Naive B cell (primary cell): ENCODE measurements at regions not wholly inside any gene's neighbourhood (a gene's known extent, or its start where the extent isn't known, plus 50 kb on each side); places are given as distances from the start of the nearest gene placed in this dataset.
"Not testable (repeated sequence)": the region's sequence is repeated elsewhere in the genome, so short reads cannot be mapped to it uniquely, and the experiment has no call there.

Source experiments
- ATAC-seq, 2 donors: fragments of 150-1000 bp; cut with Tn5 transposase; 2 replicates each; pipeline ENCODE4 v1.10.0; 2021; ENCODE audit warnings: low read depth in 2 of 2, mild to moderate bottlenecking in 2 of 2, moderate library complexity in 2 of 2
- DNase-seq: peaks from one replicate; pipeline ENCODE4 v3.0.0; 2022
- H3K27ac Mint-ChIP-seq, 6 donors: one replicate each; pipeline ENCODE4 v1.8.0; 2020 to 2022; ENCODE audit warnings: mild to moderate bottlenecking in 6 of 6, mixed read lengths in 6 of 6, moderate library complexity in 5 of 6, inconsistent platforms in 2 of 6
- H3K27me3 Mint-ChIP-seq, 3 donors: one replicate each; pipeline ENCODE4 v1.8.0; 2021 to 2022; ENCODE audit warnings: mixed read lengths in 3 of 3, mild to moderate bottlenecking in 1 of 3
- H3K36me3 Mint-ChIP-seq, 2 donors: one replicate each; pipeline ENCODE4 v1.8.0; 2020 to 2022; ENCODE audit warnings: mixed read lengths in 2 of 2, inconsistent platforms in 1 of 2, mild to moderate bottlenecking in 1 of 2
- H3K4me1 Mint-ChIP-seq, 3 donors: one replicate each; pipeline ENCODE4 v1.8.0; 2020 to 2022; ENCODE audit warnings: mixed read lengths in 3 of 3, inconsistent platforms in 1 of 3, mild to moderate bottlenecking in 1 of 3, moderate library complexity in 1 of 3
- H3K4me3 Mint-ChIP-seq, 8 donors: one replicate each; pipeline ENCODE4 v1.8.0; 2020 to 2022; ENCODE audit warnings: mild to moderate bottlenecking in 8 of 8, mixed read lengths in 8 of 8, moderate library complexity in 8 of 8, inconsistent platforms in 2 of 8
- H3K9me3 Mint-ChIP-seq, 7 donors: one replicate each; pipeline ENCODE4 v1.8.0; 2020 to 2022; ENCODE audit warnings: mixed read lengths in 7 of 7, mild to moderate bottlenecking in 5 of 7, inconsistent platforms in 2 of 7, moderate library complexity in 1 of 7

- Mint-ChIP-seq H3K9me3 (peaks cover 5 to 16% (median 10%) of the 10 kb centered on the region in 7 donors), H3K4me1 (peaks cover 0 to 4% (median 0%) of the 10 kb centered on the region in 3 donors), H3K27ac (no peak overlapping the region), H3K4me3 (no peak overlapping the region), H3K36me3 (peaks cover 0 to 7% of the 10 kb centered on the region in 2 donors), H3K27me3 (peaks cover 0 to 8% (median 0%) of the 10 kb centered on the region in 3 donors)
- ATAC-seq (no peak), DNase-seq (no peak)
Observed at GRCh38 chr14:53367644-53368026, 214.5 kb upstream of the DDHD1 start.

GRCh38 chr14:53365486-53366130, 212.5 kb upstream of the DDHD1 start:
- Mint-ChIP-seq H3K4me3 (no peak overlapping the region), H3K27ac (no peak overlapping the region), H3K36me3 (peaks cover 0 to 8% of the 10 kb centered on the region in 2 donors), H3K4me1 (peaks cover 0 to 4% (median 0%) of the 10 kb centered on the region in 3 donors), H3K9me3 (peaks cover 6 to 27% (median 10%) of the 10 kb centered on the region in 7 donors), H3K27me3 (peaks cover 0 to 5% (median 0%) of the 10 kb centered on the region in 3 donors)
- DNase-seq (no peak), ATAC-seq (no peak)

- not testable (repeated sequence) for ATAC-seq, DNase-seq, H3K27me3 Mint-ChIP-seq, H3K4me1 Mint-ChIP-seq, H3K36me3 Mint-ChIP-seq, H3K4me3 Mint-ChIP-seq, H3K27ac Mint-ChIP-seq
- H3K9me3 Mint-ChIP-seq: peaks cover 9 to 27% (median 18%) of the 10 kb centered on the region in 7 donors
Observed at GRCh38 chr14:53362916-53363315, 209.8 kb upstream of the DDHD1 start.

- Mint-ChIP-seq H3K9me3 (peaks cover 9 to 27% (median 18%) of the 10 kb centered on the region in 7 donors), H3K27me3 (no peaks in the 10 kb centered on the region), H3K4me1 (peaks cover 0 to 4% (median 0%) of the 10 kb centered on the region in 3 donors), H3K36me3 (peaks cover 0 to 8% of the 10 kb centered on the region in 2 donors), H3K27ac (no peak overlapping the region), H3K4me3 (no peak overlapping the region)
- ATAC-seq (no peak), DNase-seq (no peak)
Observed at GRCh38 chr14:53360829-53361228, 207.7 kb upstream of the DDHD1 start.

GRCh38 chr14:53358166-53358565, 205.0 kb upstream of the DDHD1 start:
- ATAC-seq: no peak
- H3K9me3 Mint-ChIP-seq: peaks cover 4 to 17% (median 10%) of the 10 kb centered on the region in 7 donors
- peaks cover 0 to 4% (median 0%) of the 10 kb centered on the region in 3 donors for H3K4me1 Mint-ChIP-seq
- H3K27me3 Mint-ChIP-seq: no peaks in the 10 kb centered on the region
- H3K36me3 Mint-ChIP-seq: peaks cover 0 to 6% of the 10 kb centered on the region in 2 donors
- no peak overlapping the region for H3K27ac Mint-ChIP-seq
- no peak overlapping the region for H3K4me3 Mint-ChIP-seq
- no peak for DNase-seq

GRCh38 chr14:53356361-53357150, 203.4 kb upstream of the DDHD1 start:
- no peaks in the 10 kb centered on the region for H3K4me1 Mint-ChIP-seq
- H3K9me3 Mint-ChIP-seq: peaks cover 0 to 13% (median under 1%) of the 10 kb centered on the region in 7 donors

GRCh38 chr14:53355581-53356112, 202.5 kb upstream of the DDHD1 start:
- Mint-ChIP-seq H3K36me3 (no peaks in the 10 kb centered on the region), H3K4me1 (no peaks in the 10 kb centered on the region), H3K27ac (no peak overlapping the region), H3K27me3 (no peaks in the 10 kb centered on the region), H3K9me3 (peaks cover 0 to 12% (median 0%) of the 10 kb centered on the region in 7 donors), H3K4me3 (no peak overlapping the region)
- ATAC-seq: no peak
- DNase-seq: no peak

More at GRCh38 chr14:53356361-53357150, 203.4 kb upstream of the DDHD1 start:
- Mint-ChIP-seq H3K27ac (no peak overlapping the region), H3K36me3 (no peaks in the 10 kb centered on the region), H3K27me3 (no peaks in the 10 kb centered on the region), H3K4me3 (peak overlapping the region in 1 of 8 donors; percentile 23)
- DNase-seq: no peak
- ATAC-seq: no peak

- no peak for ATAC-seq
Observed at GRCh38 chr14:53354336-53354735, 201.2 kb upstream of the DDHD1 start.

GRCh38 chr14:53350866-53351265, 197.7 kb upstream of the DDHD1 start:
- DNase-seq (no peak), ATAC-seq (no peak)
- Mint-ChIP-seq H3K27ac (no peak overlapping the region), H3K4me3 (no peak overlapping the region), H3K4me1 (no peaks in the 10 kb centered on the region), H3K9me3 (no peaks in the 10 kb centered on the region), H3K36me3 (no peaks in the 10 kb centered on the region), H3K27me3 (no peaks in the 10 kb centered on the region)

More at GRCh38 chr14:53354336-53354735, 201.2 kb upstream of the DDHD1 start:
- no peaks in the 10 kb centered on the region for H3K36me3 Mint-ChIP-seq
- no peak overlapping the region for H3K27ac Mint-ChIP-seq
- DNase-seq: no peak
- H3K27me3 Mint-ChIP-seq: no peaks in the 10 kb centered on the region
- no peaks in the 10 kb centered on the region for H3K4me1 Mint-ChIP-seq
- peaks cover 0 to 3% (median 0%) of the 10 kb centered on the region in 7 donors for H3K9me3 Mint-ChIP-seq
- no peak overlapping the region for H3K4me3 Mint-ChIP-seq

GRCh38 chr14:53350429-53350828, 197.3 kb upstream of the DDHD1 start:
- Mint-ChIP-seq H3K4me1 (no peaks in the 10 kb centered on the region), H3K36me3 (no peaks in the 10 kb centered on the region), H3K4me3 (no peak overlapping the region), H3K27me3 (no peaks in the 10 kb centered on the region), H3K27ac (no peak overlapping the region), H3K9me3 (no peaks in the 10 kb centered on the region)
- no peak for ATAC-seq
- no peak for DNase-seq

- no peaks in the 10 kb centered on the region for H3K36me3 Mint-ChIP-seq
- no peaks in the 10 kb centered on the region for H3K27me3 Mint-ChIP-seq
- H3K4me1 Mint-ChIP-seq: no peaks in the 10 kb centered on the region
- H3K4me3 Mint-ChIP-seq: peak overlapping the region in 1 of 8 donors; percentile 59
- no peak for DNase-seq
- H3K9me3 Mint-ChIP-seq: no peaks in the 10 kb centered on the region
- peak overlapping the region in 1 of 6 donors; percentile 53 for H3K27ac Mint-ChIP-seq
- ATAC-seq: no peak
Observed at GRCh38 chr14:53346988-53347387, 193.9 kb upstream of the DDHD1 start.

GRCh38 chr14:53341324-53341723, 188.2 kb upstream of the DDHD1 start:
- H3K36me3 Mint-ChIP-seq: no peaks in the 10 kb centered on the region
- H3K9me3 Mint-ChIP-seq: no peaks in the 10 kb centered on the region
- H3K27ac Mint-ChIP-seq: peak overlapping the region in 2 of 6 donors; percentile 26 to 51
- no peak for ATAC-seq
- H3K27me3 Mint-ChIP-seq: no peaks in the 10 kb centered on the region
- no peaks in the 10 kb centered on the region for H3K4me1 Mint-ChIP-seq
- DNase-seq: no peak
- H3K4me3 Mint-ChIP-seq: no peak overlapping the region

GRCh38 chr14:53338192-53338591, 185.1 kb upstream of the DDHD1 start:
- ATAC-seq (no peak), DNase-seq (no peak)
- H3K4me1 Mint-ChIP-seq: no peaks in the 10 kb centered on the region
- H3K4me3 Mint-ChIP-seq: peak overlapping the region in 1 of 8 donors; percentile 23
- H3K9me3 Mint-ChIP-seq: no peaks in the 10 kb centered on the region
- no peak overlapping the region for H3K27ac Mint-ChIP-seq
- H3K36me3 Mint-ChIP-seq: no peaks in the 10 kb centered on the region
- no peaks in the 10 kb centered on the region for H3K27me3 Mint-ChIP-seq

GRCh38 chr14:53336729-53337128, 183.6 kb upstream of the DDHD1 start:
- Mint-ChIP-seq H3K9me3 (no peaks in the 10 kb centered on the region), H3K36me3 (no peaks in the 10 kb centered on the region), H3K4me1 (no peaks in the 10 kb centered on the region), H3K27me3 (no peaks in the 10 kb centered on the region), H3K27ac (no peak overlapping the region), H3K4me3 (no peak overlapping the region)
- no peak for DNase-seq
- no peak for ATAC-seq
